Activated CD4-positive, alpha-beta T cell treated with anti-CD3 and anti-CD28 coated beads, Interleukin-2, Interleukin-4, amounts not matched to agents 100 ng/mL and 50 ng/mL, durations not matched to agents 16 hours and 8 hours (primary cell): ENCODE measurements at regions not wholly inside any gene's neighbourhood (a gene's known extent, or its start where the extent isn't known, plus 50 kb on each side); places are given as distances from the start of the nearest gene placed in this dataset.
"Not testable (repeated sequence)": the region's sequence is repeated elsewhere in the genome, so short reads cannot be mapped to it uniquely, and the experiment has no call there.

Experiments
- DNase-seq: peaks from one replicate; pipeline ENCODE4 v3.0.0-alpha.2; 2020; ENCODE audit warnings: low spot score

GRCh38 chr1:121573881-121574504 lies 389.2 kb downstream of the SRGAP2C start:
- DNase-seq: not testable (repeated sequence)

- not testable (repeated sequence) for DNase-seq
Observed at GRCh38 chr1:121574505-121574899, 389.7 kb downstream of the SRGAP2C start.

GRCh38 chr1:121582898-121583297 lies 398.1 kb downstream of the SRGAP2C start:
- DNase-seq: not testable (repeated sequence)

GRCh38 chr1:121586369-121587229 lies 401.8 kb downstream of the SRGAP2C start:
- no peak for DNase-seq

- no peak for DNase-seq
Observed at GRCh38 chr1:121587230-121587569, 402.4 kb downstream of the SRGAP2C start.

- no peak for DNase-seq
Observed at GRCh38 chr1:121587777-121588176, 403.0 kb downstream of the SRGAP2C start.

- DNase-seq: no peak
Observed at GRCh38 chr1:121594096-121594495, 409.3 kb downstream of the SRGAP2C start.

GRCh38 chr1:121595089-121595488 lies 410.3 kb downstream of the SRGAP2C start:
- no peak for DNase-seq

- not testable (repeated sequence) for DNase-seq
Observed at GRCh38 chr1:121604843-121605444, 420.2 kb downstream of the SRGAP2C start.

GRCh38 chr1:121607499-121607898 lies 422.7 kb downstream of the SRGAP2C start:
- DNase-seq: not testable (repeated sequence)
